ENCODE measurements at regions not wholly inside any gene's neighbourhood (a gene's known extent, or its start where the extent isn't known, plus 50 kb on each side); places are given as distances from the start of the nearest gene placed in this dataset.
A peak's percentile ranks its signal among the peaks of the same experiment; 100 is the strongest.

DNA sequence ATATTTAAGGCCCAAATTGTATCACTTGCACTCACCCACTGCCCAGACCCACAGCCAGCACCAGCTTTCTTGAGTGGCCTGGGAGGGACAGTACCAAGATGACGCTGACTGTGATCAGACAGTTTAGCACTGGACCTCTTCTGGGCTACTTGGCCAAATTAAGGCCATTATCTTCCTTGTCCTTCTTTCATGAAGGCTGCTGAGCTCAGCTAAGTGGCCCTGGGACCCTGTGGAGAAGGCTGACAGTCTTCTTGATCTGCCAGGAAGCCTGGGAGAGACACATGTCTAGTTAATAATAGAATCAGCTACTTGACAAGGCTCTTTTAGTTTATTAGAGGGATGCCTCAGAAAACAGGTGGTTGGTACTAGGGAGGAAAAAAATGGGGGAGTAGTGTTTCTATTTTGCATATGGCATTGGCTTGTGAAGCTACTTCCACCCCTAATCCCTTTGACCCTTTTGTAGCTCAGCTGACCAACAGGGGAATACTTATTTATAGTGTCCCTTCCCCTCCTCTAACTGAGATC, 127.9 kb upstream of the NTM start:
- no peak for DNase-seq

DNA sequence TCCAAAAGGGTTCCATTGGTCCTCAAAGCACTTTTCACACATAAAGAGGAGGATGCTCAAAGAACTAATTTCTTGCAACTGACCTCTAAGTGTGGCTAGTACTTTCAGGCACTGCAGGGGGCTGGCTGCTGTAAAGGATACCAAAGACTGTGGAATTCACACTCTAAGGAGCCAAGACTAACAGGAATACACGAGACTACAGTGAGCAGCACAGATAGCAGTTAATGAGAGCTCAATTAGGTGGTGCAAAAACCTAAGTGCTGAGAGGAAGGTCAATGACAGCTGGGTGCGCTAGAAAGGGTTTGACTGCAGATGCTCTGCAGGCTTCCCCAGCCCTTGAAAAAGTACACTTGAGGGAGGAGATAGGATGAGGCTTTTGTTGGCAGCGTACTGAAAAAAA, 124.3 kb upstream of the NTM start:
- DNase-seq: no peak

DNA sequence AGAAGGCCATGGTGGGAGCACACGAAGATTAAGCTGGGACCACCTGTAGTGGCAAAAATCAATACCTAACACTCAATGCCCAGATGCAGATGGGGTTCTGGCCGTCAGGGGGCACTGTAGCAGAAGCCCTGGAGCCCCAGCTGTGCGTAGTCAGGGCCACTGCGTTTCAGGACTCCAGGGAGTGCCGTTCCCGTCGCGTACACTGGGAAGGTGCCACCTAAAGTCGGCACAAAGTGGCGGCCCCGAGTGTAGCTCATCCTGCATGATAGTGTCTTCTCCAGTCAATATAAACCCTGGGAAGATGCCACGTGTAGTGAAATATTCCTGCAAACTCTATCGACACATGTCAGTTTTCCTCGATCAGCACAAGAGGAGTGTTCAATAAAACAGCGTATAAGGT, 123.8 kb upstream of the NTM start:
- DNase-seq: peak in 1 of 2 experiments; percentile 0

DNA sequence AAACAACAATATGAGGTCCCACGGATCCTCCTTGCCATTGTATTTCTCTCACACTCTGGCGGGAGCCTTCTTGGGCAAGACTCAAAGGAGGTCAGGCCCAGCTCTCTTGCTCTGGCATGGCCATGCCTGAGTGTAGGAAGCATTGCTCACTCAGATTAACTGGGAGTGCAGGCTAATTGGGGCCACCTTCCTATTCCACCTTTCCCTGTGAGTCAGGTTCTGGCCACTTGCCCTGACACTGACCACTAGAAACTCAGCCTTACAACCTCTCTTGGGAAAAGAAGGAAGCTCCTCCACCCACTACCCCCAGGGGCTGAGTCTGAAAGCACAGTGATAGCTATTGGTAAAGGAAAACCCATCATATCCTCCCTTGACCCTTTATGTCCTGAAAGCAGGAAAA, 121.8 kb upstream of the NTM start:
- no peak for DNase-seq

DNA sequence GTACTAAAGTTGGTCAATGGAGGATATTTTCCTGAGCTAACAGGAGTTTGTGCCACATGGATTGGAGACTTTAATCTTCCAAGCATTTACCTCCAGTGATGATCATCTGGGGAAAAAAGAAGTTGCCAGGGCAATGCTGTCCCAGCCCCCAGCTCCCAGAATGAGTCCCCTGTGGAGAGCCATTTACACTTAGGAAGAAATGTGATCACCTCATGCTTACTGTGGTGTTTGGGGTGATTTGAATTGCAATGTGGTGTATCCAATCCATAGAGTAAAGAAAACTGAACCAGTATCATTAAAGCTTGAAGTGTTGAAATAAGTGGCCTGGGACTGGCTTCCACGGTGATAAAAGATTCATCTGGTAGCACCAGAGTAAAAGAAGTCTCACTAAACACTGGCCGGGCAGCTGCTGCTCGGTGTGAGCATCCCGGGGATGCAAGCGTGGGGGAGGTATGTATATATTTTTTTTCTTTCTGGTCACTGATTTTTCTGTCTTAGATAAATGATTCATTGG, 117.2 kb upstream of the NTM start:
- no peak for DNase-seq

DNA sequence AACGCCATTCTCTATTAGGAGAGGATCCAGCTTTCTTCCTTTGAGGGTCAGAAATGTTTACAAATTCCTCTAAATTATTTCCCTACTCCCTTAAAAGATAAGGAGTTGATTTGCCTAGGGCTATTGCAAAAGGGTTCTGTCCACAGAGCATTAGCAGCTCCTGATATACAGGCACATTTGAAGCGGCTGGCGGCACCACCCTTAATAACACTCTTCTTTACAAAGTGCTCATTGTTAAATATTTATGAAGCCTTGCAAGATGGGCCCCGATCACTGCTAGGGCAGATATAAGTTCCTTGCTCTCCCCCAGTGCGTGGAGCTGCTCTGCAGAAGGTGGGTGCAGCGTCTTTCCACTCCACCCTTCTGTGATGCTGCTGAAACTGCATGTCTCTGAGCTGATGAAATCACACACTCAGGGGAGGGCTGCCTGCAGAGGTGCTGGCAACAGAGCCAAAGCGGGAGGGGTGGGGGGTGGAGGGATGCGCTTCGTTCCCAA, 116.7 kb upstream of the NTM start:
- no peak for DNase-seq

DNA sequence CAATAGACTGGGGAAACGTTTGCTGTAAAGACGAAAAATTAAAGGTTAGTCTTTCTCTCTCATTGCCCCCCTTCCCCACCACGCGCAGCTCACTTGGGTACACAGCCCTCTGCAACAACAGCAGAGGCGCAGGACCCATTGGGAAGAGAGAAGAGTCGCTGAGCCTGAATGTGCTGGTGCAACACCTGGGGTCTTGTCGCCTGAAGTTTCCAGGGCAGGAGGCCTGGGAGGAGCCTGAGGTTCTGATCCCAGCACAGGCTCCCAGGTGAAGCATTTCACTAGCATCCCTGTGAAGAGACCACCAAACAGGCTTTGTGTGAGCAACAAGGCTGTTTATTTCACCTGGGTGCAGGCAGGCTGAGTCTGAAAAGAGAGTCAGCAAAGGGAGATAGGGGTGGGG, 116.2 kb upstream of the NTM start:
- no peak for DNase-seq

DNA sequence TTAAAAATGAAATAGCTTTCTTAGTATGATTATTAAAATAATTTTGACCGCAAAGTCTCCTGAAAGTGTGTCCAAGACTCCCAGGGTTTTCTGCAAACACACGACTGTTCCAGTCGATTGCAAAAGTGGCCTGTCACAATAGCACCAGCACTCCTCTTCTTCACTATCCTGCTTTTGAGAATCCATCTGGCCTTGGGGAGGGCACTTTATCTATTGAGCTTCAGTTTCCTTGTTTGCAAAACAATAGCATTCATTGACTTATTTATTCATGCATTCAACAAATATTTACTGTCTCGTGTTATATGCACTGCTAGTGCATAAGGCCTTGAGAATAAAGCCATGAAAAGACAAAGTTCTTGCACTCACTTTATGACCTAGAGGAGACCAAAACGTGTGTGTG, 96.2 kb upstream of the NTM start:
- no peak for DNase-seq

DNA sequence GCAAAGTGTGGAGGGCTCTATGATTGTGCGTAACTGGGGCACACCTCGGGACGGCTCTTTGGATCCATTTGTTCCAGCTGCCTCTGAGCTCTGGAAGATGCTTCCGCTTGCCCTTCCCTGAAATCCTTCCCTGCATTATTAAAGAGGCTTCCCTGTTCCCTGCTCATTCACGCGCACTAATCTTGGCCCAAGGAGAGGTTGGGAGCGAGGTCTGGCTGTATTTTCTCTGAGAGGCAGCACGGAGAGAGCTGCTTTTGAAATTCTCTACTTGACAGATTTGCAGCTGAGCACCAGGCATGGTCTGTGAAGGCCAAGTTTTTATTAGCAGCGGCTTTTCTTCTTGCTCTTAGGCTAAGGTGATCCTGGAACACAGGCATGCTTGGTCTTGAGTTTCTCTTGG, 94.8 kb upstream of the NTM start:
- no peak for DNase-seq

DNA sequence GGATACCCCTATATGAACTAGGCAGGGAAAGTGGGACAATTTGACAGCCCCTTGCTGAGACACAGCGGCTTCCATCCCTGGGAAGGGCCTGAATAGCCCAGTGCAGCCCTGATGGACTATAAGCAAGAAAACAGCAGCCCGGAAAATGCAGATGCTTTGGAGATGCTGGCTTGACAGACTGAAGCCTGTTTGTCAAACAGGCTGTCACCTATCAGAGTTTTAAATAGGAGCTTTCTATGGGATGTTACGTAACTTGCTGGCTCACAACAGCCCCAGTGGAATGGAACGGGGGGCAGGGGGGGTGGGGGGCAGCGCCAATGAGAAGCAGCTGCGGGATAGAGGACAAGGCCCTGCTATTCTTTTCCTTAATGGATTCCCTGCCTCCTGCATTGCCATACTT, 91.9 kb upstream of the NTM start:
- DNase-seq: no peak

DNA sequence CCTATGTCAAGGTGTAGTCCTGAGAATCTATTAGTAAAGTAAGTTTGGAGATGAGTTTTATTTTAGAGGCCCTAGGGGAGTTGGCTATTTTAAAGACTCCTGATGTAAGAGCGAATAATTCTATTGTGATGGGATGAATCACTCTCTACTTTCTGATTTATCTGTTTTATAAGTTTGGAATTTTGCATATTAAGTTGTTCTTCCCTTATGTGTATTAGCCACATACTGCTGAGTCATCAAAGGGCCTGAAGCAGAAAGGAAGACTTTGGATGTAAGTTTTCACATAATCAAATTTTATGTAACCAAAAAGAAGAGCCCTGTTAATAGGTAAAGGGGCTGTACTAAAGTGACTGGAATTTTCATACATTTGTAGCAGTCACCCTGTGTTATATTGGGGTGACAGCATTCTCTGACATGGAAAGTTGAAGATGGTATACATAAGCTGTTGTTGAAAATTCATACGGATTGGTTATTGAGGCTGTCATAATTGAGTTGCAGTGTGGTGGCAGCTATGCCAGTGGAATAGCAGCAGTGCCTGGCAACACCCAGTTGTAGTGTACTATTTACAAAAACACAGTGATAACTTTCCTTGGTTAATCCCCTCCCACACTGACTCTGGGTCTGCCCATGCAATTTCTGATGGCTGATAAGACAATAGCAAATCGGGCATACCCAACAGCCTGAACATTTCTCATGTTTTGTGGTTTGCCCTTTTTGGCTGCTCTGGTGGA, 90.6 kb upstream of the NTM start:
- no peak for DNase-seq

DNA sequence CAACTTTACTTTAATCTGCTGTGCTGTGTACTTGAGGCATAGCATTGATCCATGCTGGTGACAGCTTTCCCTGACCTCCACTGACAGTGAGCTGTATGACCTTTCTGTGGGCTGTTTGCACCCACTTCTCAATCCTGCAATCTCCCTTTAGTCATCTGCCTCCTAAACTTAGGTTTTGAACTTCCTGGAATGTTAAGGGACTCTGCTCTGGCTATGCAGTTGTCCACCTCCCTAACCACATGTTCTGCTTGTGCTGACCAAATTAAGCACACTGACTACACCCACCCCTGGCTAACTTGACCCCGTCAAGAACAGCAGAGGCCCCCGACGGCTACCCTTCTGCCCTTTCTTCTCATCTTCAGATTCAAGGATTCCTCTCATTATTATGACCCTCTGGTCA, 89.1 kb upstream of the NTM start:
- no peak for DNase-seq

DNA sequence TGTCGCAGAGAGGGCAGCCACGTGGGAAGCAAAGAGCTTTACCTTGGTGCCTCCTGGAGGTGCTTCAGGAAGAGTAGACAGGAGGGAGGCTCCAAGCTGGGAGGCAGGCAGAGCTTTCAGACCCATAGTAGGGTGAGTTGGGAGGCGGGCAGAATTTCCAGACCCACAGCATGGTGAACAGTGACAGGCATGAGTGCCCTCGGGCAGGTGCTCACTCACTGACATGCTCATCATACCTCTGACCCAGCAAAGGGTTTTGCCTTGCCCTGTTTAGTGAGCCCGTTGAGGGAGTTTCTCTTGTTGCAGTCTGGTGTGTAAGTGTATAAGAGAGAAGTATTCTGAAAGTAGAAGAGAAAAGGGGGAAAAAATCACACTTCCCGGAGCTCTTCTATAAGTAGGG, 86.4 kb upstream of the NTM start:
- DNase-seq: no peak

DNA sequence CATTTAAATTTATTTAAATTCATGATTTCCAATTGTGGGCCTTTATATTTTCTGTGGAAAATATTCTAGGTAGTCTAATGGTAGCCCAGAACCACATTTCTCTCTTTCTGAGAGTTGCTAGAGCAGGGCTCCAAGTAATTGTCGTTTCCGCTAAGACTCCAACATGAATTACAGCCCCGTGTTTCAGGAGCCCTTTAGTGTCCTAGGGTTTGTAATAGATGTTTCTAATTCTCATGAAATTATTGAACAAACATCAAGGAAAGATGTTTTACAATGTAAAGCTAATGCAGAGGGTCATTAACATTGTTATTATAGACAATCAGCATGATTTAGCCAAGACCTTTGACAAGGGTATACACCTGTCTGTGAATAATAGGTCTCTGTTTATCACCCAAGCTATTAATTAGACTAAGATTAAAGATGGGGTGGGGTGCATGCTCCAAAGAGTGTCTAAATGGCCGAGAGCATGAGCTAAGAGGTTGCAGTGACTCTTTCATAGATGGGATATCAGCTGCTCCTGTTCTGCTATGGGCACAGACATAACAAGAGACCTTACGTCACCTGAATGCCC, 81.8 kb upstream of the NTM start:
- DNase-seq: no peak

DNA sequence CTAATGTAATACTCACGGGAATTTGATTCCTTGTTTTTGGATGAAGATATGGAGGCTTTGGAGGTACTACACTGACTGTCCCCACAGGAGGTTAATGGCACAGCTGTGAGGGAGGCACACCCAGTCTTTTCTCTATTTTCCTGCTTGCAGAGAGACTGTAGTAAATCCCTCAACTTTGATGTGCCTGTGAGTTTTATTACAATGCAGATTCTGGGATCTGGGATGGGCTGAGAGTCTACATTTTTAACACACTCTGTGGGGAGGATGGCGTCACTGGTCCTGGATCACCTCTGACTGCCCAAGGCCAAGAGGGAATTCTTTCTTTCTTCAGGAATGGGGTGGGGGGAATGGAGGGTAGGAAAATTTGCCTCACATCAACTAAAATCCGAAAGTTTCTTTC, 80.2 kb upstream of the NTM start:
- no peak for DNase-seq

DNA sequence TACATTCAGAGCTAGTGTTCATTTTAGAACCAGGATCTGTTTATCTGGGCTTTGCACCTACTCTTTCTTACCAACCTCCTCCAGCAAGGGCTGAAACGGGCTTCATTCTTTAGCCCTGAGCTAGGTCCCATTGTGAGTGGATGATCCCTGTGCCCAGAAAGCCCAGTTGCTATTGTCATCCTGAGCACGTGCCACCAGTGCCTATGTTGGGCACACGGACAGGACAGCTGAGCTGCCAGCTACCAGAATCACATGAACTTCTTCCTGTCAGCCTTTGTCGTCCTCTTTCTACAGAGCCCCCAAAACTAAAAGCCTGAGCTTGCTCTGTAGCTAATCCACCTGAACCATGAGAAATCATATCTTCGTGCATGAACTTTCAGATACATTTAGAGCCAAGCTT, 74.4 kb upstream of the NTM start:
- no peak for DNase-seq

DNA sequence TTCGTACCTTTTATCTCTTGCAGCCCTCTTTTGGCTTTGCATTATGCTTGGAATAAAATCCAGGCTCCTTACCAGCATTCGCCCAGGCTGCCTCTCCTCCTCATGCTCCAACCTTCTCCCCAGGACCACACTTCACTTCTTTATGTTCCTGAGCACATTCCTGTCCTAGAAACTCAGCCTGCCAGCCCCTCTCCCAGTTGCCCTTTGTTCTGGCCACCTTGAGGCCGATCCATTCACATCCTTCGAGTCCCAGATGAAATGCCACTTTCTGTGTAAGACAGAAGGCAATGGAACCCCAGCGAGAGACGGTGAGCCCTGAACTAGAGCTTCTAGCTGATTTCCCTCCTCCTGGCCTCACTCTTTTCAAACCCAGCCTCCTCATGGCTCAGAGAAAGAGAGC, 73.0 kb upstream of the NTM start:
- DNase-seq: no peak

DNA sequence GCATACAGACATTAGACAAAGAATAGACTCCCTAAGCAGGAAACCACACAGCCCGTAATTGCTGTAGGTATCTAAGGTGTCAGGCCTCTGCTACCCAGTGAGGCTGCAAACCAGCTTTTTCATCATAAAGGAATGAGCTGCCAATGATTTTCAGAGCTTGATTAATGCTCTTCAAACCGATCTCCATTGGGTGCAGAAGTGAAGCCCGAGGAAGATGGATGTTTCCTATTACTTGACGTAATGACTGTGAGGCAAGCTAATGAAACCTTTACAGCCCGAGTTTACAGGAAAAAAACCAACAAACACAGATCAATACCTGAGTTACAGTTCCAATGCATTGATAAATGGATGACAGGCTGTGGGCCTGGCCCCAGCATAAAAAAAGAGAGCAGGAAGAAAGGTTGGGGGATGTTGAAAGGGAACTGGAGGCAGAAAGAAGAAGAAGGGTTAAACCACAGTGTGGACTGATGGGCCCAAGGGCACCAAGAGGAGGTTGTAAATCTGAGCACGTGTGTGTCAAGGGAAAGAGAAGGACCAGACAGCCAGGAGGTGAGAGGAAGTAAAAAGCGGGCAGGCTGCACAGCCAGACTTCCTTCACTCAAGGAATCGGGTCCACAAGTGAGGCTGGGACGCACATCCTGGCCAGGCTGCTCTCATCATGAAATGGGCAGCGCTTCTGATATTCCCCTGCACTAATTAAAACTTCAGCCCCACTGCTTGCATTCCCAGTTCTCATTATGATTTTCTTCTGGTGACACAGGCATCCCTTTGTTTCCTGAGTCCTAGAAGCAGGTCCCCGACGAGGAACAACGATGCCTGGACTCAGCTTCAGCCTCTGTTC, 70.6 kb upstream of the NTM start:
- no peak for DNase-seq

DNA sequence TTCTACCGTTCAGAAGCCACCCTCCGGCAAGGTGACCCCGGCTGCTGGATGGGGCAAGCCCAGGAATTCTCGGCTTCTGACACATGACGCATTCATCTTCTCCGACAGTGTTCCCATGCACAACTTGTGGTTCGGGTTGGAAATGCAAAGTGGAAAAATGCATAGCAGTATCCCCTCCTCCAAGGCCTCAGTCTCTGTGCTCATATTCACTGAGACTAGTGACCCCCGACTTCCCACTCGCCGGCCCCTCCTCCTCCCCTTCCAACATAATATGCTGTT, 70.0 kb upstream of the NTM start:
- no peak for DNase-seq

DNA sequence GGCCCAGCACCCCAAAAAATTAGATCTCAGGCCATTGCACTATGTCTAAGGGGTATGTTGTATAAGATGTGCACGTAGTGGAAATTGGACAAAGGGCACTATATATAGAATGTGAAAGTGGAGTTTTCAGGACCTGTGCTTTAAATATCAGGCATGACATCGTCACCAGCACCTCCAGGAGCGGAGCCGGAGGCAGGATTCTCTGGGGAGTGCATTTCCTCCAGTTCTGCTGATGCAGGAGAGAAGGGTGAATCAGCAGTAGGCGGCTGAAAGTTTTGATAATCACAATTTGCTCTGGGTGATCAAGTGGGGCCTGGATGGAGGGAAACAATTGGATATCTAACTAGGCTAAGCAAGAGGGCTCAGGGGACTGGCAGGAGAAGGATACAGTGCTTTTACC, 69.1 kb upstream of the NTM start:
- no peak for DNase-seq

DNA sequence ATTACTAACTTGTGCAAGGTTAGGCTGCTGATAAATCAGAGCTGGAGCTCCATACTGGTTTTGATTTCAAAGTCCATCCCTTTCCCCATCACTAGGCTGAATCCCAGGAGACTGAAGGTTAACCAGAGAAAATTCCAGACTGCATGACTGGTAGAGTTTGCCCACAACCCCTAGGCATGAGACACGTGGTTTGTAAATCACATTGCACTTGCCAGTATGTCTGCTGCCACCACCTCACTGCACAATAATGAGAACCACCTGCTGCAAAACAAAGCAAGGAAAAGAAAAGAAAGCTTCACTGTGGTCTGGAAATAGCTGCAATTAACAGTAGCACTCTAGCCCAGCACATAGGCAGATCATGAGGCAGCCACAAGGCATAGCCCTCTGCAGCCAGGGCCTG, 67.6 kb upstream of the NTM start:
- DNase-seq: no peak

DNA sequence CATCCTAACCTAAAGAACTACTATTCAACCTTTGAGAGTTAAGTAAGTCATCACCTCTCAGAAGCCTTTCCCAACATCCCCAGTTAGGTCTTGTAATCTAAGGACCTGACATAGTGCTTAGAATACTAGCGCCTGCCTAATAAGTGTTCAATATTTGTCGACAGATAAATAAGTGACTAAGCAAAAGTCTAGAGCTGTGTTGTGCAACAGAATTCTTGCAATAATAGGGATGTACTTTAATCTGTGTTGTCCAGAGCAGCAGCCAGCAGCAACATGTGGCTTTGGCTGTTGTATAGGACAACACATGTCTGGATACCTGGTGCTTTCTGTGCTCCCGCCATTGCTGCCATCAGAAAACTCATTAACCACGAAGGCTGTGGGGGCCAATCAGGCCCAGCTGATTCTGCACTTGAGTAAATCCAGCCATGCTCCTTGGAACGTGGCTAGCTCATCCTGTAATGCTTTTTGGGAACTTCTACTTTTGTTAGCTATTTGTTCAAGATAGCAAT, 66.8 kb upstream of the NTM start:
- no peak for DNase-seq

DNA sequence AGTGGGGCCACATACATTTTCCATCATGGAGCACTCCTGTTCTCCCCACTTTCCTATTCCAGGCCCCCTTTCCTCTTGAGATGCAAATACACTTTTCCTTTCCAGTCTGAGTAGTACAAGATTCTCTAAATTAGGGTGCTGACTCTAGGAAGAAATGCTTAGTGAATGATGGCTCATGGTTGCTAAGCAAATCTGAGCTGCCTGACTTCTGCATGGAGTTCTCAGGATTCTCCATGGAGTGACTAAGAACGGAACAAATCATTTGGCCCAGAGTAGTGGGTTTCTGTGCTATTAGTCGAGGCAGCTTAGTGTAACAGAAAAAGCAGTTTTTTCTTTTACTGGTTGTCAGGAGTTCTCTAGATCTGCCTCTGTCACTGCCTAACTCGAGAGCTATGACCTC, 65.4 kb upstream of the NTM start:
- no peak for DNase-seq

DNA sequence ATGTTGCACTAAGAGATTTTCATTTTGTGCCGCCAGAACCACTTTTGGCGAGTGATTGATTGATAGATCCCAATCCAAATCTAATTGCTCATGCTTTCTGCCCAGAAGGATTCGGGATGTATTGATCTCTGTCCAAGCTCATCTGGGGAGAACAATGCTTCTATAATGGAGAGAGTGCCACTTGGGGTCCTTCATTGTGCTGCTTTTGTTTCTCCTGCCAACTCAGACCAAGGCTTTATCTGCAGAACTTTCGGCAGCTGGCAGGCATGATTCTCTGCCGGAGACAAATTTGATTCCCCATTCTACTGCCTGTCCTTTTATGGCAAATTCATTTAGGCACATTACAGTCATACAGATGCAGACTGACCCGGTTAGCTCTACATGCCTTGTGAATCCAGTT, 62.9 kb upstream of the NTM start:
- no peak for DNase-seq
